Heart left ventricle (tissue), 13 donors: ENCODE measurements at regions not wholly inside any gene's neighbourhood (a gene's known extent, or its start where the extent isn't known, plus 50 kb on each side); places are given as distances from the start of the nearest gene placed in this dataset.

Experiments used
- CTCF ChIP-seq, 12 donors: fragments of 200-600 bp; sonication (generic) in 4 of 12; IDR thresholded peaks; one replicate each; pipeline versions ENCODE4 v1.5.0 to v1.8.0; 2018 to 2022; ENCODE audit warnings: antibody characterized with exemption in 12 of 12, mild to moderate bottlenecking in 5 of 12
- POLR2A ChIP-seq, 2 donors: fragments of 450-650 bp; IDR thresholded peaks; one replicate each; pipeline ENCODE4 v1.6.1; 2017; ENCODE audit warnings: antibody characterized with exemption in 2 of 2, mild to moderate bottlenecking in 2 of 2, moderate library complexity in 2 of 2
- donor health status: ischemic (EF 13 %, LVEDD 7.1; RV severe dilation, severe dysfunction).
- donor health status: DM: no; HTN: yes; CAD: no.
- donor health status: DM: no; HTN: no; CAD: no.
- donor health status: ischemic (EF 25% LVEDD 6.9; RV normal size, moderate dysfunction).
- donor health status: ischemic (EF 25% LVEDD 5.7; RV mildly dilated, moderate dysfunction).
- donor health status: ischemic (EF 35%, LVEDD 5.7; RV mildly dilated, moderate dysfunction).
- donor health status: nonischemic (EF 11% LVEDD 7.7; RV severe dilation, severe dysfunction).
- donor health status: DM: yes; HTN: yes; CAD: no.
- donor health status: PGD.
- donor health status: ischemic (EF 29% LVEDD 5.4; RV normal size, mild dysfunction).
- donor health status: nonischemic (EF 23%, LVEDD 6.1; RV moderate dilation, normal function).

- TF ChIP-seq CTCF (IDR thresholded peaks at IDR 0.05) (no peak), POLR2A (IDR thresholded peaks at IDR 0.05) (no peak)
These were observed 448.3 kb upstream of the ST6GAL2 start for GRCh38 chr2:107334306-107334705.
